ENCODE measurements at regions not wholly inside any gene's neighbourhood (a gene's known extent, or its start where the extent isn't known, plus 50 kb on each side); places are given as distances from the start of the nearest gene placed in this dataset.

DNA sequence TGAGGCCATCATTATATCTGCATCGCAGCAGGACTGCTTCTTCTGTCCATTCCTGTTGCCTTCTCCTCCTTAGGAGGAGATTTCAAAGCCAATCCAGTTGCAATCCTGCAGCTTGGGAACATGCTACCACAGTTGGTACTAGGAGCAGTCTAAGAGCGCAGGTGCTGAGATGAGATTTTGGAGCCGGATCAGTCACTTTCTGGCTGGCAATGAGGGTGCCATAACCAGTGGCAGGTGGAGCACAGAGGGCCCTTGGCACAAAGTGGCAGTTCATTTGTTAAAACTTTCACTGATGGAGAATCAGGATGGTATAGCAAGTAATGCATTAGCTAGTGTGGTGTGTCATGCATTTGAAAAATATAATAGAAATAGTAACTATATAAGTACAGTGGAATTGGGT is 173.7 kb upstream of the ATP5MC3 start:
- peaks cover 2% of the 10 kb centered on the region for H3K4me1 Mint-ChIP-seq (ENCODE audit: unreplicated experiment)
- TF ChIP-seq, protein P1, sequence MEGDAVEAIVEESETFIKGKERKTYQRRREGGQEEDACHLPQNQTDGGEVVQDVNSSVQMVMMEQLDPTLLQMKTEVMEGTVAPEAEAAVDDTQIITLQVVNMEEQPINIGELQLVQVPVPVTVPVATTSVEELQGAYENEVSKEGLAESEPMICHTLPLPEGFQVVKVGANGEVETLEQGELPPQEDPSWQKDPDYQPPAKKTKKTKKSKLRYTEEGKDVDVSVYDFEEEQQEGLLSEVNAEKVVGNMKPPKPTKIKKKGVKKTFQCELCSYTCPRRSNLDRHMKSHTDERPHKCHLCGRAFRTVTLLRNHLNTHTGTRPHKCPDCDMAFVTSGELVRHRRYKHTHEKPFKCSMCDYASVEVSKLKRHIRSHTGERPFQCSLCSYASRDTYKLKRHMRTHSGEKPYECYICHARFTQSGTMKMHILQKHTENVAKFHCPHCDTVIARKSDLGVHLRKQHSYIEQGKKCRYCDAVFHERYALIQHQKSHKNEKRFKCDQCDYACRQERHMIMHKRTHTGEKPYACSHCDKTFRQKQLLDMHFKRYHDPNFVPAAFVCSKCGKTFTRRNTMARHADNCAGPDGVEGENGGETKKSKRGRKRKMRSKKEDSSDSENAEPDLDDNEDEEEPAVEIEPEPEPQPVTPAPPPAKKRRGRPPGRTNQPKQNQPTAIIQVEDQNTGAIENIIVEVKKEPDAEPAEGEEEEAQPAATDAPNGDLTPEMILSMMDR (IDR thresholded peaks at IDR 0.05), result no peak
- DNase-seq (ENCODE audit: extremely low spot score, unreplicated experiment), result no peak
- peaks cover 22% of the 10 kb centered on the region for H3K27me3 Mint-ChIP-seq (ENCODE audit: unreplicated experiment)
- H3K36me3 Mint-ChIP-seq (ENCODE audit: unreplicated experiment), result no peaks in the 10 kb centered on the region
- no peaks in the 10 kb centered on the region for H3K9me3 Mint-ChIP-seq (ENCODE audit: unreplicated experiment)
- no peak overlapping the region for H3K27ac Mint-ChIP-seq (ENCODE audit: unreplicated experiment)
- no peak overlapping the region for H3K4me3 Mint-ChIP-seq (ENCODE audit: unreplicated experiment)

DNA sequence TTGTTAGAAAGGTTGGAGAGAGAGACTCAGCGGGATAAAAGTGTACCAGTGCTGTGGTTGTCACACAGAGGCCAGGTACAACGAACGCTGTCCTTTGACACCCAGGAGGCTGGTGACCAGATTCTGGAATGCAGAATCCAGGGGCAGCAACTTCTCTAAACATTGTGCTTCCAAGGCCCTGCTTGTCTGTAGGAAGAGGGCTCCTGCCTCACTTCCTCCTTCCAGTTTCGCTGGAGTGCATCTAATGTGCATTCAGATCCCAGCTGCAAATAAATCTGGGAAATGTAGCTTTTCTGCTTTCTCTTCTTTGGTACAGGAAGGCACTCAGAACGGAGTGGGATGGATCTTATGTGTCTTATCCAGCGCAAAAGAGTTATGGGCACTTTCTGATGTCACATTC is 171.8 kb upstream of the ATP5MC3 start:
- TF ChIP-seq, protein P1 (IDR thresholded peaks at IDR 0.05), result no peak
- H3K9me3 Mint-ChIP-seq (ENCODE audit: unreplicated experiment), result no peaks in the 10 kb centered on the region
- peaks cover 29% of the 10 kb centered on the region for H3K27me3 Mint-ChIP-seq (ENCODE audit: unreplicated experiment)
- no peaks in the 10 kb centered on the region for H3K36me3 Mint-ChIP-seq (ENCODE audit: unreplicated experiment)
- DNase-seq (ENCODE audit: extremely low spot score, unreplicated experiment), result no peak
- no peak overlapping the region for H3K27ac Mint-ChIP-seq (ENCODE audit: unreplicated experiment)
- H3K4me3 Mint-ChIP-seq (ENCODE audit: unreplicated experiment), result no peak overlapping the region
- no peaks in the 10 kb centered on the region for H3K4me1 Mint-ChIP-seq (ENCODE audit: unreplicated experiment)

DNA sequence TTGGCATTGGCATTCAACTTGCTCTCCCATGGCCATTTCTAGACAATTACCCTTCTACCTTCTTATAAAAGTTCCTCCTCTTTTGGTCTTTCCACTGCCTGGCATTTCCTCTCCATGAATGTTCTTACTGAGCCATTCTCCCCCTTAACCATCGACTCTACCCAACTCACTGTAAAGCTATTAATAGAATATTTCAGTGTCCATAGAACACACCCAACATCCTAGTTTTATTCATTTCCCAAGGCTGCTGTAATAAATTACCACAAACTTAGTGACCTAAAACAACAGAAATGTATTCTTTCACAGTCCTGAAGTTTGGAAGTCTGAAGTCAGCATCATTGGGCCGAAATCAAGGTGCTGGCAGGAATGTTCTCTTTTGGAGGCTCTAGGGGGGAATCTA is 170.0 kb upstream of the ATP5MC3 start:
- H3K4me1 Mint-ChIP-seq (ENCODE audit: unreplicated experiment), result no peaks in the 10 kb centered on the region
- TF ChIP-seq, protein P1 (IDR thresholded peaks at IDR 0.05), result no peak
- no peaks in the 10 kb centered on the region for H3K9me3 Mint-ChIP-seq (ENCODE audit: unreplicated experiment)
- no peak overlapping the region for H3K4me3 Mint-ChIP-seq (ENCODE audit: unreplicated experiment)
- H3K27me3 Mint-ChIP-seq (ENCODE audit: unreplicated experiment), result peaks cover 27% of the 10 kb centered on the region
- H3K27ac Mint-ChIP-seq (ENCODE audit: unreplicated experiment), result no peak overlapping the region
- no peaks in the 10 kb centered on the region for H3K36me3 Mint-ChIP-seq (ENCODE audit: unreplicated experiment)
- no peak for DNase-seq (ENCODE audit: extremely low spot score, unreplicated experiment)

DNA sequence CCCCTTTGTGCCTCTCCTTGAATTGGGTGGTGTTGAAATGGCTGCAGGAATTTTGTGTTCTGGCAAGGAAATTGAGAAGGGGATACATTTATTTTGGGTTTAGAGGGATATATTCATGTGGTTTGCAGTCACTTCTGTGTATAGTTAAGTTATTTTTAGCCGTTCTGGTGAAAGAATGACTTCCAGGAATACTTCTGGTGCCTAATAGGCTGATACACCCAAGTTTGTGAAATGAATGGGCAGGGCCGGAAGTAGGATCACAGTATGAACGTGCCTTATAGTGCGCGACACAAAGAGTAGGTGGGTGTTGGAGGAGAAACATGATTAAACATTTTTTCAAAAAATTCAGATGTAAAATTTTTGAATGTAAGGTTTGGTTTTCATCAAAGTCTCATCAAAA is 168.6 kb upstream of the ATP5MC3 start:
- no peak for DNase-seq (ENCODE audit: extremely low spot score, unreplicated experiment)
- H3K4me3 Mint-ChIP-seq (ENCODE audit: unreplicated experiment), result no peak overlapping the region

DNA sequence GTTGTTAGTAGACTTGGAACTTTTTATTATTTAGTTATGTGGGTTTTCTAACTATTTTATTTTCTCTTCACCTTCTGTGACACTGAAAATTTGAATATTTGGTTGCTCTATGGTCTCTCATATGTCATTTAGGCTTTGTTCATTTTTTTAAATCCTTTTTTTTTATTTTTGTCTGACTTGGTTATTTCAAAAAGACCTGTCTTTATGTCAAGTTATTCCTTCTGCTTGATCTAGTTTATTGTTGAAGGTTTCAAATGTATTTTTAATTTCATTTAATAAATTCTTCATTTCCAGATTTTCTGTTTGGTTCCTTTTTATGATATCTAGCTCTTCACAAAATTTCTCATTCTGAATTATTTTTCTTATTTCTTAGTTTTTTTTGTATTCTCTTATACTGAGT is 160.6 kb upstream of the ATP5MC3 start:
- H3K9me3 Mint-ChIP-seq (ENCODE audit: unreplicated experiment), result peaks cover 27% of the 10 kb centered on the region

More for the DNA sequence above, 168.6 kb upstream of the ATP5MC3 start:
- TF ChIP-seq, protein P1 (IDR thresholded peaks at IDR 0.05), result no peak
- Mint-ChIP-seq H3K9me3 (ENCODE audit: unreplicated experiment) (no peaks in the 10 kb centered on the region), H3K27ac (ENCODE audit: unreplicated experiment) (no peak overlapping the region), H3K27me3 (ENCODE audit: unreplicated experiment) (peaks cover 27% of the 10 kb centered on the region), H3K36me3 (ENCODE audit: unreplicated experiment) (no peaks in the 10 kb centered on the region), H3K4me1 (ENCODE audit: unreplicated experiment) (no peaks in the 10 kb centered on the region)

More for the DNA sequence above, 160.6 kb upstream of the ATP5MC3 start:
- H3K36me3 Mint-ChIP-seq (ENCODE audit: unreplicated experiment), result no peaks in the 10 kb centered on the region
- no peaks in the 10 kb centered on the region for H3K27me3 Mint-ChIP-seq (ENCODE audit: unreplicated experiment)
- TF ChIP-seq, protein P1 (IDR thresholded peaks at IDR 0.05), result no peak
- no peak overlapping the region for H3K27ac Mint-ChIP-seq (ENCODE audit: unreplicated experiment)
- H3K4me1 Mint-ChIP-seq (ENCODE audit: unreplicated experiment), result no peaks in the 10 kb centered on the region
- H3K4me3 Mint-ChIP-seq (ENCODE audit: unreplicated experiment), result no peak overlapping the region
- DNase-seq (ENCODE audit: extremely low spot score, unreplicated experiment), result no peak

Measured in osteocyte (in vitro differentiated cells).